H1 (cell line): ENCODE measurements at regions not wholly inside any gene's neighbourhood (a gene's known extent, or its start where the extent isn't known, plus 50 kb on each side); places are given as distances from the start of the nearest gene placed in this dataset.

Experiments
- CBX5 ChIP-seq: fragments of 300-800, 300-1000 bp; sonication (generic); IDR thresholded peaks from 2 replicates; pipeline ENCODE4 v1.7.1; 2016; ENCODE audit warnings: antibody characterized with exemption, low read length, low read depth
- CEBPB ChIP-seq: IDR thresholded peaks from 2 replicates; pipeline ENCODE4 v1.6.1; 2012; ENCODE audit warnings: low read depth, low read length
- CHD2 ChIP-seq: IDR thresholded peaks from 2 replicates; pipeline ENCODE4 v1.6.1; 2012; ENCODE audit warnings: low read length, improper control_type of control experiment
- CHD7 ChIP-seq: fragments of 300-600 bp; sonication (generic); IDR thresholded peaks from 2 replicates; pipeline ENCODE4 v1.7.1; 2012; ENCODE audit warnings: low read length, moderate library complexity, mild to moderate bottlenecking, inconsistent platforms; ENCODE audit not compliant: insufficient replicate concordance
- E2F6 ChIP-seq: IDR thresholded peaks from 2 replicates; pipeline ENCODE4 v1.6.1; 2012; ENCODE audit warnings: inconsistent platforms
- EZH2 ChIP-seq: fragments of 200-600 bp; sonication (generic); IDR thresholded peaks from 2 replicates; pipeline ENCODE4 v1.7.1; 2012; ENCODE audit warnings: low read depth, mild to moderate bottlenecking, moderate library complexity, low read length, inconsistent platforms; ENCODE audit not compliant: severe bottlenecking
- FOSL1 ChIP-seq: IDR thresholded peaks from 2 replicates; pipeline ENCODE4 v1.6.1; 2011; ENCODE audit warnings: mild to moderate bottlenecking, low read depth, low read length, moderate library complexity; ENCODE audit not compliant: insufficient read depth
- JUN ChIP-seq: IDR thresholded peaks from 2 replicates; pipeline ENCODE4 v1.6.1; 2011; ENCODE audit warnings: low read depth, mild to moderate bottlenecking, improper control_type of control experiment, low read length
- JUND ChIP-seq: IDR thresholded peaks from 2 replicates; pipeline ENCODE4 v1.6.1; 2011; ENCODE audit warnings: mild to moderate bottlenecking, improper control_type of control experiment, low read length
- KDM1A ChIP-seq: fragments of 200-600, 300-600 bp; sonication (generic); IDR thresholded peaks from 2 replicates; pipeline ENCODE4 v1.7.1; 2016; ENCODE audit warnings: mild to moderate bottlenecking, low read length, borderline replicate concordance
- POLR2A ChIP-seq, 2 experiments: IDR thresholded peaks; 1 replicate in 1 of 2; 2 replicates in 1 of 2; pipeline ENCODE4 v1.6.1; 2011; ENCODE audit warnings: low read depth in 2 of 2, low read length in 2 of 2, mild to moderate bottlenecking in 2 of 2; ENCODE audit errors: control extremely low read depth in 1 of 2
- SIN3A ChIP-seq, 2 experiments: IDR thresholded peaks in 1 of 2; conservative IDR thresholded peaks in 1 of 2; 2 replicates each; pipeline ENCODE4 v1.6.1; 2011 to 2012; ENCODE audit warnings: low read length in 2 of 2, improper control_type of control experiment in 1 of 2, low read depth in 1 of 2, mild to moderate bottlenecking in 1 of 2
- SIX5 ChIP-seq: IDR thresholded peaks from 2 replicates; pipeline ENCODE4 v1.6.1; 2011; ENCODE audit warnings: mild to moderate bottlenecking, low read depth, low read length

- no peak for TF ChIP-seq CHD7
- no peak for TF ChIP-seq SIX5
- no peak for TF ChIP-seq SIN3A (conservative IDR thresholded peaks at IDR 0.05 in 1 of 2, IDR thresholded peaks at IDR 0.05 in 1 of 2; ENCODE audit: low read depth in 1 of 2, low read length in 2 of 2)
- TF ChIP-seq FOSL1 = no peak
- TF ChIP-seq POLR2A (IDR thresholded peaks at IDR 0.05; ENCODE audit: control extremely low read depth in 1 of 2, low read depth in 2 of 2, low read length in 2 of 2) = no peak
- no peak for TF ChIP-seq EZH2
- TF ChIP-seq JUND = no peak
- TF ChIP-seq E2F6 = no peak
- no peak for TF ChIP-seq CBX5
- TF ChIP-seq JUN = no peak
- TF ChIP-seq CEBPB = no peak
- TF ChIP-seq CHD2 = no peak
- TF ChIP-seq KDM1A = no peak
Measured at GRCh38 chr4:18297684-18298083, 276.1 kb upstream of the LCORL start (continued).
